Left ventricle myocardium inferior (tissue), 1 donor: ENCODE measurements at regions not wholly inside any gene's neighbourhood (a gene's known extent, or its start where the extent isn't known, plus 50 kb on each side); places are given as distances from the start of the nearest gene placed in this dataset.

Experiments used
- DNase-seq: peaks from one replicate; pipeline ENCODE4 v3.0.0-alpha.2; 2020
- H3K27ac ChIP-seq: fragments of 200-600 bp; replicated peaks from 2 replicates; pipeline ENCODE4 v1.8.0; 2021
- H3K27me3 ChIP-seq: fragments of 200-600 bp; 2 replicates; pipeline ENCODE4 v1.8.0; 2021; ENCODE audit warnings: low read depth
- H3K36me3 ChIP-seq: fragments of 200-600 bp; 2 replicates; pipeline ENCODE4 v1.8.0; 2021
- H3K4me1 ChIP-seq: fragments of 200-600 bp; 2 replicates; pipeline ENCODE4 v1.8.0; 2021
- H3K4me3 ChIP-seq: fragments of 200-600 bp; 2 replicates; pipeline ENCODE4 v1.8.0; 2021; ENCODE audit warnings: mild to moderate bottlenecking, moderate library complexity
- H3K9me3 ChIP-seq: fragments of 200-600 bp; replicated peaks from 2 replicates; pipeline ENCODE4 v1.8.0; 2021
- intact Hi-C: fragments of 100-400 bp; cut with micrococcal nuclease; formaldehyde crosslinking; loops from one replicate; pipeline ENCODE4 v1.11.0; 2022
- TF ChIP-seq, protein P1 (sequence below): fragments of 200-600 bp; IDR thresholded peaks from 2 replicates; pipeline ENCODE4 v1.8.0; 2021; ENCODE audit warnings: antibody characterized with exemption, mild to moderate bottlenecking, borderline replicate concordance
- donor health status: DM: no; HTN: yes; CAD: no; lungs with severe emphysema.

DNA sequence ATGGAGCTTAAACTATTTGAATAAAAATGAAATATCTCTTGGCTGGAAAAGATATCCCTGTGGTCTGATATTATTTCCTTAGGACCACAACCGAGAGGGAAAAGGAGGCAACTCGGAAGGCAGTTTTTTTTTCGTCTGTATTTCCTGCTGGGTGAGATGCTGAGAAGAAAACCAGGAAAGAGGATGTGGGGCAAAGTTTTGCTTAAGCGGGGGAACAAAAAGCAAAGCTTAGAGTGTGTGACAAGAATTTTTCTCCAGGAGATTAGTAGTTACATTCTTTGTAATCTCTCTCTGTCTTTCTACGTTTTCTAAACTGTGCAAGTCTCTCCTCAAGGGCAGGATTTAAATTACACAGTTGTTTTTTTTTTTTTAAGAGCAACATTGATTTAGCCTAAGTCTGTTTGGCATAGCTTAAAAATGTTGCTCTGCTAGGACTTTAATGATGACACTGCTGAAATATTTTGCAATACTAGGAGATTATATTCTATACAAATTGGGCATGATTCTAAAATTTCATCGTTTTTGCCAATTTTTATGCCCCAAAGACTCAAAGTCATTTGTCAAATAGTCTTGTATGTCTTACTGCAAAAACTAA lies 258.5 kb downstream of the KCNS3 start:
- Histone ChIP-seq H3K4me1 (no peaks in the 10 kb centered on the region), H3K9me3 (peaks cover 13% of the 10 kb centered on the region), H3K36me3 (no peaks in the 10 kb centered on the region), H3K27me3 (no peaks in the 10 kb centered on the region), H3K27ac (no peak overlapping the region), H3K4me3 (no peak overlapping the region)
- no peak for DNase-seq
- TF ChIP-seq, protein P1, sequence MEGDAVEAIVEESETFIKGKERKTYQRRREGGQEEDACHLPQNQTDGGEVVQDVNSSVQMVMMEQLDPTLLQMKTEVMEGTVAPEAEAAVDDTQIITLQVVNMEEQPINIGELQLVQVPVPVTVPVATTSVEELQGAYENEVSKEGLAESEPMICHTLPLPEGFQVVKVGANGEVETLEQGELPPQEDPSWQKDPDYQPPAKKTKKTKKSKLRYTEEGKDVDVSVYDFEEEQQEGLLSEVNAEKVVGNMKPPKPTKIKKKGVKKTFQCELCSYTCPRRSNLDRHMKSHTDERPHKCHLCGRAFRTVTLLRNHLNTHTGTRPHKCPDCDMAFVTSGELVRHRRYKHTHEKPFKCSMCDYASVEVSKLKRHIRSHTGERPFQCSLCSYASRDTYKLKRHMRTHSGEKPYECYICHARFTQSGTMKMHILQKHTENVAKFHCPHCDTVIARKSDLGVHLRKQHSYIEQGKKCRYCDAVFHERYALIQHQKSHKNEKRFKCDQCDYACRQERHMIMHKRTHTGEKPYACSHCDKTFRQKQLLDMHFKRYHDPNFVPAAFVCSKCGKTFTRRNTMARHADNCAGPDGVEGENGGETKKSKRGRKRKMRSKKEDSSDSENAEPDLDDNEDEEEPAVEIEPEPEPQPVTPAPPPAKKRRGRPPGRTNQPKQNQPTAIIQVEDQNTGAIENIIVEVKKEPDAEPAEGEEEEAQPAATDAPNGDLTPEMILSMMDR, result no peak
- intact Hi-C loops, result no loop called here

DNA sequence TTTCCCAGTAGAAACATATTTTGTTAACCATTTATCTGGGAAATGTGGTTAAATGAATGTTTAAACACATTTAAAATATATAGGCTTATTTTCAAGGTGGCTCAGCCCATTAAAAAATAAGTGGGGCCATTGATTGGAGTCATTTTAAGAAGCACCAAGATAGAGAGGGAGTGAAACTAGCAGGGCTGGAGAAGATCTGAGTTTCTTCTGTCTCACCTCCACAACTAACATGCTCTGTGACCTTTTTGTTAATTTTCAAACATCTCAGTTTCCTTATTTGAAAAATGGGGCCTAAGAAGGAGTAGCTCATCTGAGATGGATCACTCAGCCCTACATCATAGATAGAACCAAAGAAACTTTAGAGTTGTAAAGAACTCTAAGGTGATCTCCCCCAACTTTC lies 254.8 kb downstream of the KCNS3 start:
- Histone ChIP-seq H3K27ac (no peak overlapping the region), H3K27me3 (peaks cover 9% of the 10 kb centered on the region), H3K4me3 (no peak overlapping the region), H3K36me3 (no peaks in the 10 kb centered on the region), H3K4me1 (no peaks in the 10 kb centered on the region), H3K9me3 (no peaks in the 10 kb centered on the region)
- intact Hi-C loops, result no loop called here
- no peak for DNase-seq
- TF ChIP-seq, protein P1, result no peak

DNA sequence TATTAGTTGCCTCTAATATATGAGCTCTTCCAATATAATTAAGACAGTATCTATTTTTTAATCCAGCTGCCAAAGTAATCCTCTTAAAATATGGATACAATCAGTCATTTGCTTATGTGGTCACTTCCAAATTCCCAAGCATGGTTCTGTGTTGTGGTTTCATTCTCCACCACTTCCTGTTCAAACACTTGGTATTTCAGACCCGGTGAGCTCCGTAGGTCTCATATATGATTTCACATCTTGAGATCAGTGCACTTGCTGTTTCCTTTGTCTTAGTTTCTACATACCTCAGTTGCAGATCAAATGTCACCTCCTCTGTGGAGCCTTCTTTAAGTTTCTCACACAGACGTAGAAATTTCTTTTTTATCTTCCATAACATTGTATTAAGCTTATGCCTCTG lies 254.2 kb downstream of the KCNS3 start:
- intact Hi-C loops, result no loop called here
- DNase-seq, result no peak
- H3K4me1 ChIP-seq, result no peaks in the 10 kb centered on the region
- peaks cover 9% of the 10 kb centered on the region for H3K27me3 ChIP-seq
- TF ChIP-seq, protein P1, result no peak
- no peaks in the 10 kb centered on the region for H3K9me3 ChIP-seq
- H3K4me3 ChIP-seq, result no peak overlapping the region
- H3K27ac ChIP-seq, result no peak overlapping the region
- H3K36me3 ChIP-seq, result no peaks in the 10 kb centered on the region

DNA sequence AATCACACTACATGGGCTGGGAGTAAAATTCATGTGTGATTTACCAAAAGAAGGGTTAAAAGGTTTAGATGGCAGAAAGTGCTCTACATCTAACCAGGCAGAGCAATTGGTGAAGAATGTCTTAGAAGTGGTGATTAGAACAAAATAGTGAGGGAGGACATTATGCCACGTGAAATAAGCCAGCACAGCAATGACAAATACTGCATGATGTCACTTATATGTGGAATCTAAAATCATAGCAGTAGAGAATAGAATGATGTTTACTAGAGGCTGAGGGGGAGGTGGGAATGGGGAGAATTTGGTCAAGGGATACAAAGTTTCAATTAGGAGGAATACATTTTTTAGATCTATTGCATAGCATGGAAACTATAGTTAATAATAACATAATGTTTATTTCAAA lies 253.3 kb downstream of the KCNS3 start:
- no peaks in the 10 kb centered on the region for H3K36me3 ChIP-seq
- intact Hi-C loops, result no loop called here
- H3K27ac ChIP-seq, result no peak overlapping the region
- no peaks in the 10 kb centered on the region for H3K9me3 ChIP-seq
- DNase-seq, result no peak
- TF ChIP-seq, protein P1, result no peak
- no peaks in the 10 kb centered on the region for H3K4me1 ChIP-seq
- H3K4me3 ChIP-seq, result no peak overlapping the region
- peaks cover 9% of the 10 kb centered on the region for H3K27me3 ChIP-seq

DNA sequence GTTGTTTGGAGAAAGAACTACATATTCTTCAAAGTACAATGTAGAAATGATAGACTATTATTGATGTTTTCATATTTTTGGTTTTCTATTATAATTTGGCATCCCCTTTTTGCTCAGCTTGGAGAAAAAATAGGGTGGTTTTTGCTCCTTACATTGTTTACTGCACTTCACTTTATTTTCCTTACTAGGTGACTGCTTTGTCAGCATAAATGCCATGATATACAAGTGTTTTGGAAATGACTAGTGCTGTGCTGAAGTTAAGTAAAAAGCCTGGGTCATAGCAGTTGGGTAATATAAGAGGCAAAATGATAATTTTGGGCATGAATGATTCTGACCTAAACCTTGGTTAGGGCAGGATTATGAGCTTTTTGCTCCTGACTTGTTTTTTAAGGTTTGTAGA lies 250.9 kb downstream of the KCNS3 start:
- intact Hi-C loops, result no loop called here
- DNase-seq, result no peak
- no peak overlapping the region for H3K27ac ChIP-seq
- H3K4me1 ChIP-seq, result no peaks in the 10 kb centered on the region
- no peak overlapping the region for H3K4me3 ChIP-seq
- H3K9me3 ChIP-seq, result no peaks in the 10 kb centered on the region
- H3K36me3 ChIP-seq, result no peaks in the 10 kb centered on the region
- H3K27me3 ChIP-seq, result peaks cover 9% of the 10 kb centered on the region
- TF ChIP-seq, protein P1, result no peak
